Liver (tissue), 8 donors: ENCODE measurements at regions not wholly inside any gene's neighbourhood (a gene's known extent, or its start where the extent isn't known, plus 50 kb on each side); places are given as distances from the start of the nearest gene placed in this dataset.

Source experiments
- DNase-seq: peaks from one replicate; pipeline ENCODE4 v3.0.0-alpha.2; 2017; ENCODE audit warnings: low spot score
- H3K27ac ChIP-seq, 2 donors: one replicate each; pipeline ENCODE4 v1.7.0; 2013; ENCODE audit warnings: inconsistent platforms in 2 of 2, low read length in 2 of 2, control low read depth in 1 of 2, low read depth in 1 of 2, mild to moderate bottlenecking in 1 of 2
- H3K27me3 ChIP-seq, 4 donors: one replicate each; pipeline versions ENCODE4 v1.6.1 to v1.7.0; 2013; ENCODE audit warnings: low read length in 3 of 4, inconsistent platforms in 1 of 4, mild to moderate bottlenecking in 1 of 4, moderate library complexity in 1 of 4; ENCODE audit not compliant: control insufficient read depth in 4 of 4, insufficient read depth in 4 of 4
- H3K36me3 ChIP-seq, 4 donors: one replicate each; pipeline versions ENCODE4 v1.6.1 to v1.7.0; 2013; ENCODE audit warnings: low read length in 3 of 4, mild to moderate bottlenecking in 3 of 4, low read depth in 1 of 4, moderate library complexity in 1 of 4; ENCODE audit not compliant: control insufficient read depth in 4 of 4, insufficient read depth in 3 of 4
- H3K4me1 ChIP-seq, 4 donors: one replicate each; pipeline versions ENCODE4 v1.6.1 to v1.7.0; 2013; ENCODE audit warnings: low read length in 3 of 4, mild to moderate bottlenecking in 3 of 4, moderate library complexity in 1 of 4; ENCODE audit not compliant: control insufficient read depth in 4 of 4, insufficient read depth in 4 of 4
- H3K4me3 ChIP-seq, 3 donors: one replicate each; pipeline versions ENCODE4 v1.6.1 to v1.7.0; 2013; ENCODE audit warnings: low read length in 3 of 3, control low read depth in 1 of 3, low read depth in 1 of 3, mild to moderate bottlenecking in 1 of 3
- H3K9ac ChIP-seq, 2 donors: one replicate each; pipeline ENCODE4 v1.7.0; 2013; ENCODE audit warnings: low read length in 2 of 2, mild to moderate bottlenecking in 2 of 2, moderate library complexity in 2 of 2, control low read depth in 1 of 2, low read depth in 1 of 2
- H3K9me3 ChIP-seq, 4 donors: one replicate each; pipeline versions ENCODE4 v1.6.1 to v1.7.0; 2013; ENCODE audit warnings: low read length in 3 of 4; ENCODE audit not compliant: control insufficient read depth in 4 of 4
- ATF3 ChIP-seq: IDR thresholded peaks from 2 replicates; pipeline ENCODE4 v1.6.1; 2016; ENCODE audit warnings: antibody characterized with exemption
- CTCF ChIP-seq: fragments of 150-350 bp; IDR thresholded peaks from 2 replicates; pipeline ENCODE4 v1.5.1; 2017; ENCODE audit warnings: improper control_type of control experiment, low read depth, low read length; ENCODE audit not compliant: missing input control
- EGR1 ChIP-seq, 2 donors: IDR thresholded peaks; 2 replicates each; pipeline ENCODE4 v1.6.1; 2016 to 2018; ENCODE audit warnings: antibody characterized with exemption in 2 of 2, low read depth in 2 of 2
- FOXA1 ChIP-seq: IDR thresholded peaks from 2 replicates; pipeline ENCODE4 v1.6.1; 2016; ENCODE audit warnings: antibody characterized with exemption
- FOXA2 ChIP-seq: IDR thresholded peaks from 2 replicates; pipeline ENCODE4 v1.6.1; 2016; ENCODE audit warnings: antibody characterized with exemption
- GABPA ChIP-seq, 2 donors: IDR thresholded peaks in 1 of 2; conservative IDR thresholded peaks in 1 of 2; 2 replicates each; pipeline ENCODE4 v1.6.1; 2016; ENCODE audit warnings: antibody characterized with exemption in 2 of 2, mild to moderate bottlenecking in 1 of 2, moderate library complexity in 1 of 2
- HNF4A ChIP-seq, 2 donors: conservative IDR thresholded peaks; 2 replicates each; pipeline ENCODE4 v1.6.1; 2016; ENCODE audit warnings: antibody characterized with exemption in 2 of 2, mild to moderate bottlenecking in 2 of 2
- HNF4G ChIP-seq: IDR thresholded peaks from 2 replicates; pipeline ENCODE4 v1.6.1; 2016; ENCODE audit warnings: antibody characterized with exemption
- JUND ChIP-seq, 2 donors: IDR thresholded peaks; 2 replicates each; pipeline ENCODE4 v1.6.1; 2016; ENCODE audit warnings: antibody characterized with exemption in 2 of 2
- MAX ChIP-seq: IDR thresholded peaks from 2 replicates; pipeline ENCODE4 v1.6.1; 2016; ENCODE audit warnings: antibody characterized with exemption
- NR2F2 ChIP-seq: IDR thresholded peaks from 2 replicates; pipeline ENCODE4 v1.6.1; 2016; ENCODE audit warnings: antibody characterized with exemption
- RAD21 ChIP-seq, 2 donors: IDR thresholded peaks; 2 replicates each; pipeline ENCODE4 v1.6.1; 2016; ENCODE audit warnings: antibody characterized with exemption in 2 of 2, mild to moderate bottlenecking in 2 of 2
- REST ChIP-seq: IDR thresholded peaks from 2 replicates; pipeline ENCODE4 v1.6.1; 2016; ENCODE audit warnings: antibody characterized with exemption, mild to moderate bottlenecking
- RXRA ChIP-seq, 2 donors: IDR thresholded peaks; 2 replicates each; pipeline ENCODE4 v1.6.1; 2017 to 2018; ENCODE audit warnings: antibody characterized with exemption in 2 of 2, mild to moderate bottlenecking in 1 of 2
- SP1 ChIP-seq: IDR thresholded peaks from 2 replicates; pipeline ENCODE4 v1.6.1; 2018; ENCODE audit warnings: antibody characterized with exemption, mild to moderate bottlenecking
- TAF1 ChIP-seq: conservative IDR thresholded peaks from 2 replicates; pipeline ENCODE4 v1.6.1; 2016; ENCODE audit warnings: antibody characterized with exemption, mild to moderate bottlenecking
- ZBTB33 ChIP-seq: IDR thresholded peaks from 2 replicates; pipeline ENCODE4 v1.6.1; 2016; ENCODE audit warnings: antibody characterized with exemption
- WGBS: extraction: QIAGEN DNeasy Blood & Tissue Kit; methylation state at CpG from one replicate; pipeline ENCODE4 v1.1.7; 2013; 5-methylcytosine and 5-hydroxymethylcytosine counted together
- donor health status: healthy.
- donor health status: healthy.
- donor health status: healthy.
- donor health status: healthy.
- donor health status: healthy.

- no peak overlapping the region for H3K9ac ChIP-seq
- TF ChIP-seq TAF1 (no peak), GABPA (IDR thresholded peaks at IDR 0.05 in 1 of 2, conservative IDR thresholded peaks at IDR 0.05 in 1 of 2) (no peak), EGR1 (IDR thresholded peaks at IDR 0.05; ENCODE audit: low read depth in 2 of 2) (no peak), NR2F2 (no peak), REST (no peak), MAX (no peak), FOXA2 (no peak), HNF4A (conservative IDR thresholded peaks at IDR 0.05) (no peak), ATF3 (no peak), FOXA1 (no peak), HNF4G (no peak), RAD21 (IDR thresholded peaks at IDR 0.05) (no peak), CTCF (no peak), SP1 (no peak)
- H3K27me3 ChIP-seq: no peaks in the 10 kb centered on the region
- no peak overlapping the region for H3K4me3 ChIP-seq
- H3K36me3 ChIP-seq: no peaks in the 10 kb centered on the region
- 51% methylated on average over 2 of the region's 2 CpGs for WGBS
- H3K27ac ChIP-seq: no peak overlapping the region
- DNase-seq: no peak
- H3K9me3 ChIP-seq: no peaks in the 10 kb centered on the region
- no peaks in the 10 kb centered on the region for H3K4me1 ChIP-seq
Observed at GRCh38 chr7:54392935-54393334, 149.2 kb upstream of the VSTM2A start.

GRCh38 chr7:54394834-54395233 is 147.3 kb upstream of the VSTM2A start:
- no peak overlapping the region for H3K9ac ChIP-seq
- DNase-seq: no peak
- no peak overlapping the region for H3K27ac ChIP-seq
- H3K36me3 ChIP-seq: no peaks in the 10 kb centered on the region
- 89% methylated on average over 4 of the region's 4 CpGs for WGBS
- no peaks in the 10 kb centered on the region for H3K27me3 ChIP-seq
- H3K4me3 ChIP-seq: no peak overlapping the region
- TF ChIP-seq NR2F2: no peak
- TF ChIP-seq TAF1: no peak
- no peak for TF ChIP-seq ATF3
- TF ChIP-seq JUND (IDR thresholded peaks at IDR 0.05): no peak
- no peak for TF ChIP-seq HNF4A (conservative IDR thresholded peaks at IDR 0.05)
- TF ChIP-seq MAX: no peak
- no peak for TF ChIP-seq ZBTB33
- no peak for TF ChIP-seq EGR1 (IDR thresholded peaks at IDR 0.05; ENCODE audit: low read depth in 2 of 2)
- TF ChIP-seq SP1: no peak
- TF ChIP-seq FOXA1: no peak
- TF ChIP-seq REST: no peak
- no peak for TF ChIP-seq GABPA (IDR thresholded peaks at IDR 0.05 in 1 of 2, conservative IDR thresholded peaks at IDR 0.05 in 1 of 2)
- TF ChIP-seq RXRA (IDR thresholded peaks at IDR 0.05): no peak
- no peaks in the 10 kb centered on the region for H3K4me1 ChIP-seq
- H3K9me3 ChIP-seq: no peaks in the 10 kb centered on the region
